Hematopoietic multipotent progenitor cell (in vitro differentiated cells): ENCODE measurements at regions not wholly inside any gene's neighbourhood (a gene's known extent, or its start where the extent isn't known, plus 50 kb on each side); places are given as distances from the start of the nearest gene placed in this dataset.
"Not testable (repeated sequence)": the region's sequence is repeated elsewhere in the genome, so short reads cannot be mapped to it uniquely, and the experiment has no call there.

Experiments
- DNase-seq, 3 donors: peaks; one replicate each; pipeline ENCODE4 v3.0.0-alpha.2; 2011 to 2015; ENCODE audit warnings: low read depth in 2 of 3, low spot score in 2 of 3

GRCh38 chr6:10138917-10139316, 276.0 kb downstream of the TFAP2A start:
- no peak for DNase-seq

GRCh38 chr6:10136636-10137035, 278.2 kb downstream of the TFAP2A start:
- no peak for DNase-seq

GRCh38 chr6:10134185-10134584, 280.7 kb downstream of the TFAP2A start:
- DNase-seq, result not testable (repeated sequence)

- DNase-seq, result no peak
These were observed 286.2 kb downstream of the TFAP2A start for GRCh38 chr6:10128721-10129120.

- DNase-seq, result no peak
These were observed 292.7 kb downstream of the TFAP2A start for GRCh38 chr6:10122164-10122563.

GRCh38 chr6:10112871-10113549, 301.9 kb downstream of the TFAP2A start:
- DNase-seq, result no peak

- DNase-seq, result no peak
These were observed 302.9 kb downstream of the TFAP2A start for GRCh38 chr6:10111975-10112374.

- no peak for DNase-seq
These were observed 313.2 kb downstream of the TFAP2A start for GRCh38 chr6:10101551-10102252.

GRCh38 chr6:10099529-10100140, 315.2 kb downstream of the TFAP2A start:
- peak in 1 of 3 donors; percentile 20 for DNase-seq

GRCh38 chr6:10098756-10099528, 315.9 kb downstream of the TFAP2A start:
- peak in 1 of 3 donors; percentile 3 for DNase-seq

- no peak for DNase-seq
These were observed 321.6 kb downstream of the TFAP2A start for GRCh38 chr6:10093282-10093681.

GRCh38 chr6:10084111-10084986, 330.5 kb downstream of the TFAP2A start:
- DNase-seq, result no peak

- peak in 1 of 3 donors; percentile 14 for DNase-seq
These were observed 332.5 kb downstream of the TFAP2A start for GRCh38 chr6:10082385-10082784.

GRCh38 chr6:10081957-10082356, 332.9 kb downstream of the TFAP2A start:
- DNase-seq, result no peak

- no peak for DNase-seq
These were observed 333.8 kb downstream of the TFAP2A start for GRCh38 chr6:10081075-10081474.

- DNase-seq, result no peak
These were observed 334.3 kb downstream of the TFAP2A start for GRCh38 chr6:10080561-10080960.

GRCh38 chr6:10078581-10078980, 336.3 kb downstream of the TFAP2A start:
- no peak for DNase-seq

- not testable (repeated sequence) for DNase-seq
These were observed 340.1 kb downstream of the TFAP2A start for GRCh38 chr6:10074726-10075125.

- no peak for DNase-seq
These were observed 341.5 kb downstream of the TFAP2A start for GRCh38 chr6:10073341-10073740.

GRCh38 chr6:10071631-10072220, 343.1 kb downstream of the TFAP2A start:
- no peak for DNase-seq
